Fibroblast of skin of back (primary cell): ENCODE measurements at regions not wholly inside any gene's neighbourhood (a gene's known extent, or its start where the extent isn't known, plus 50 kb on each side); places are given as distances from the start of the nearest gene placed in this dataset.
"Not testable (repeated sequence)": the region's sequence is repeated elsewhere in the genome, so short reads cannot be mapped to it uniquely, and the experiment has no call there.

ENCODE experiments used
- DNase-seq: peaks from one replicate; pipeline ENCODE4 v3.0.0-alpha.2; 2013

DNA sequence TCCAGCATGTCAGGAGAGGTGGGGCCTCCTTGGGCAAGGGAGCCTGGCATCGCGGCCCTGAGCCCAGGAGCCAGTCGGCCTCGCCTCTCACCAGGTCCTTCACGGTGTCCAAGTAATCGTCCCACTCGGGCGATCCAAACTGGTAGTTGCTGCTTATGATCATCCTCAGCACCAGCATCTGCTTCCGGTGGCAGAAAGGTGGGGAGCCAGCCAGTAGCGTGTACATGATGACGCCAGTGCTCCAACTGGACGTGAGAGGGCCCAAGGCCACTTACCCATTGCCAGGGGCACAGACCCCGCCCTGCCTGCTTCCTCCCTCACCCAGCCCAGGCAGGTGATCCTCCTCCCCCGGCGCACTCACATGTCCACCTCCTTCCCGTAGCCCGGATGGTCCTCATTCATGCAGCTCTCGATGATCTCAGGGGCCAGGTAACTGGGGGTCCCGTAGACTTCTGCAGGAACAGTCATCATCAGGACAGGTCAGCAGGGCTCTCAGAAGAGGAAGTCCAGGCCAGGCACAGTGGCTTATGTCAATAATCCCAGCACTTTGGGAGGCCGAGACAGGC, 214.7 kb downstream of the OR4C45 start:
- DNase-seq, result no peak

DNA sequence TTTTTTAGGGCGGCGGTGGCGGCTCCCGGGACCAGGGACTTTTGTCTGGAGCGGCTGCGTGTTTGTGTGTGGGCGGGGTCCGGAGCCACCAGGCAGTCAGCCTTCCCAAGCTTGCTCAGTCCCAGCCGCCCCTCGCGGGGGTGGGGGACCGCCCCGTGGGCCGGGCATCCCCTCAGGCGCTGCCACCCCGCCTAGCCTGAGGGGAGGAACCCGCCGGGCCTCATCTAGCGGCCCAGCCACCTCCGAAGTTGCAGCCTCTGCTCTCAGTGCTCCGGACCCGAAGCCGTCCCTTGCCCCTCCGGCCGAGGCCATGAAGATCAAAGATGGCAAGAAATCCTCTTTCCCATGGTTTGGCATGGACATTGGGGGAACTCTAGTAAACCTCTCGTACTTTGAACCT, 235.2 kb downstream of the OR4C45 start:
- no peak for DNase-seq

DNA sequence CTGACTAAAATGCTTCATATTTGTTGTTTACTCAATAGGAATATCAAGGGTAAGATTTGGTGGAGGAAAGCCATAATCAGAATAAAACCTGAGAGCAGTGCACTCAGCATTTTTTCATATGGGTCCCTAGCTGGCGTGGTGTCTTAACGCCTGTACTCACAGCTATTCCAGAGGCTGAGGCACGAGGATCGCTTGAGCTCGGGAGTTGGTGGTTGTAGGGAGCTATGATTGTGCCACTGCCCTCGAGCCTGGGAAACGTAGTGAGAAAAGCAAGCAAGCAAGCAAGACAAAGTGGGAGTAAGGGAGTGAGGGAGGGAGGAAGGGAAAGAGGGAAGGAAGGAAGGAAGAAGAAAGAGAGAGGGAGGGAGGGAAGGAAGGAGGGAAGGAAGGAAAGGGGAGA, 242.5 kb downstream of the OR4C45 start:
- no peak for DNase-seq

DNA sequence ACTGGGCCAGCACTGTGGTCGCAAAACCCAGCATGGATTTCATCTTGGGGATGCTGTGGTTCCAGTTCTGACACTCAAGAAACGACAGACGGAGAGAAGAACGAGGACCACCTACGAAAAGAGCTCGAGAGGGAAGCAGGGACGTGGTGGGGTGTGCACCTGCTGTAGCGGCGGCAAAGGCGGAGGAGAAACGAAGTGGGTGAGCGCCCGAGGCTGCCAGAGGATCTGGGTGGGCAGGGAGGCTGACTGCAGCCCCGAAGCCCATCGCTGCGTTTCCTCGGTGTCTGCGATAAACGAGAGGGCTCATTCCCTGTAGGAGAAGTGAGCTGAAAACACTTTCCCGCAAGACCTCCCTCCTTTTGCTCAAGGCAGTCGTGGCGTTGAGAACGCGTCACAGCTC, 246.1 kb downstream of the OR4C45 start:
- DNase-seq, result no peak

DNA sequence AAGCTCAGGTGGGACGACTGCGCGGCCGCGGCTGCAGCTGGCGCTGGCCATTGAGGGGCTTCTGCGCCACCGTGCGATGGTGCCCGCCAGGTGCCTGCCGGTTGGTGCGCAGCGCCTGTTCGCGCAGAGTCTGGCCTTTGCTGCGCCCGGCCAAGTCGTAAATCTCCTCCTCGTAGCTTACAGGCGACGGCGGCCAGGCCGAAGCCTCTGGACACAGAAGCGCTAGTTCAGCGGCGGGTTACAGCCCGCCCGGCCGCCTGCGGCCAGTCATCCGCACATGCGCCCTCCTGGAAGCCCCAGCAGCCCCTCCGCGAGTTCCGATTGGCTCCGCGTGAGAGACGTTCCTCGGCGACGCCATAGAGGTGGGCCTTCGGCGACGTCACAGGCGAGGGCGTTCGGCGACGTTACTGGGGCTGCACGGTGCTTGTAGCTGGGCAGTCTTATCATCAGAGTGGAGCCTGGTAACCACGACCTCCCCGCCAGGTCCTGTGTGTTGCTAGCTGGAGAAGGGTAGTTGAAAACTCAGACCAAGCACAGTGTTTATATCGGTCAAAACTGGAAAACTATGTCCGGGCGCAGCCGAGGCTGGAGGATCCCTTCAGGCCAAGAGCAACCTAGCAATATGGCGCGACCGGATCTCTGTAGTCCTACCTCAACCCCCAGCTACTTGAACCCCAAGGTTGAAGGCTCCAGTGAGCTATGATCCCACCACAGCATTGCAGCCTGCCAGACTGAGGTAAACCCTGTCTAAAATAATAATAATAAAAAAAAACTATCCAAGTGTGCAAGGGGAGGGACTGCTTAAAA, 265.7 kb downstream of the OR4C45 start:
- DNase-seq, result no peak

DNA sequence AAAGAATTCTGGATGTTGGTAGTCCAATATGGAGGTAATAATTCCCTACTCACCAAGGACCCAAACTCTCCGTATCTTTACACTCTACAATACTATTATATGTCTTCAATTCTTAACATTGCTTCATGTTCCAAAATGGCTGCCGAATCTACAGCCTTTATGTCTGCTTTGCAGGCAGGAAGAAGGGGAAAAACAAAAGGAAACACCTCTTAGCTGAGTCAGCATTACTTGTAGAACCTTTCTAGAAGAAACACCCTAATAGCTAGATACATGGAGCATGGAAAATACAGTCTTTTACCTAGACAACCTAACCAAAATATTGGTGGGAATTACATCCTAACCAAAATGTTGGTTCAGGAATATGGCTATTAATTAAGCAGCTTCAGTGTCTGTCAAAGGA, 298.0 kb downstream of the OR4C45 start:
- not testable (repeated sequence) for DNase-seq

DNA sequence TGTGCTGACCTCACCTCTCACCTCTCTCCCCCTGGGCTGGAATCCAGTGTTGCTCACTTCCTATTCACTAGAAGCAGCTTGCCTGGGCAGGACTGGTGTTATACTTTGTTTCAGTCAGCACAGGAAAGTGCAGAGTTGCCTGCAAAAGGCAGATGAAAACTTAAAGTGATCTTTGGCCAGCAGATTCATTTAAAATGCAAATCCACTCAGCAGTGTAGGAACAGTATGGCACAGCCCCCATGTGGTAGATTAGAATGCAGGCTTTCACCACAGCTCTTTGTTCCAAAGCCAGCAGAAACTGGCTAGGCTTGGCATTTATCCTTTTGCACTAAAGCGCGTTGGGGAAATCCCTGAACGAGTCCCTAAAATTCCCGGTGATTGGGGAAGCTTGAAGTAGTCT, 301.2 kb downstream of the OR4C45 start:
- no peak for DNase-seq

DNA sequence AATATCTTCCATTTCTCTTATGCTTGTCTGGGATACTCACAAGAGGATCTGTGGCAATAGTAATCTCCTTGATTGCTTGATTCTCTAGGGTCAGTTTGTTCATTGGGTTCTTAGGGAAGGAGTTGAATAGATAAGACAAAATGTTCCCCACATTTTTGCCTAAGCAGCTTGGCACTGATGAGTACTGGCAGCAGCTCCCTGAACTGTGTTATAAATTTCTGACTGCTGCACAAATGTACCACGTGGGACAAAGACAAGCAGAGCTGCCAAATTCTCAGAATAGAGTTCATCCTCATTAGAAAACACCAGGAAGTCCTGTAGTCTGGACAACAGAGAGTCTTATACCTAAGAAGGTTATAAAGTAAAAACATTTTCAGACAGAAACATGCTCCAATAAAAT, 304.8 kb downstream of the OR4C45 start:
- DNase-seq, result not testable (repeated sequence)

DNA sequence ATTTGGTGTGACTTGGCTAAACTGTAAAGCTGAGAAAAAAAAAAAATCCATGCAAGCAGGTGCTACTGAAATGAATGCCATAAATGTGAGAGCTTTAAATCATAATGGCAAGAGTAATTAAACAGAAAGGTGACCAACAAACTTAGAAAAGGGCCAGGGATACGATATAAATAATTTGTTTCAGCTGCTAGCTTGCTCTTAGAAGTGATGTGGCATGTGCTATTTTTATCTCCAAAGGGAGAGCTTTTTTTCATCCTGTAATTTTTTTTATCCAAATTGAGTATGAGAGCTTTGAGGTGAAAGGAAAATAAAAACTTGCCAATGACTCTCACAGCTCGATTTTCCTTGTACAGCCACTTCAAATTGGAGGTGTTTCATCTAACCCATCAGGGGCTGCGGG, 315.3 kb downstream of the OR4C45 start:
- DNase-seq, result not testable (repeated sequence)

DNA sequence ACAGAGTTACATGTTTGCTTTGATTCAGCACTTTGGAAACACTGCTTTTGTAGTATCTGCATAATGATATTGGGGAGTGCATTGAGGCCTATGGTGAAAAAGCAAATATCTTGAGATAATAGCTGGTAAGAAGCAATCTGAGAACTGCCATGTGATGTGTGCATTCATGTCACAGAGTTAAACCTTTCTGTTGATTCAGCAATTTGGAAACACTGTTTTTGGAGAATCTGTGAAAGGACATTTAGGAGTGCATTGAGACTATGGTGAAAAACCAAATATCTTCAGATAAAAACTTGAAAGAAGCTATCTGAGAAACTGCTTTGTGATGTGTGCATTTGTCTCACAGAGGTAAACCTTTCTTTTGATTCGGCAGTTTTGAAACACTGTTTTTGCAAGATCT, 346.8 kb downstream of the OR4C45 start:
- no peak for DNase-seq

DNA sequence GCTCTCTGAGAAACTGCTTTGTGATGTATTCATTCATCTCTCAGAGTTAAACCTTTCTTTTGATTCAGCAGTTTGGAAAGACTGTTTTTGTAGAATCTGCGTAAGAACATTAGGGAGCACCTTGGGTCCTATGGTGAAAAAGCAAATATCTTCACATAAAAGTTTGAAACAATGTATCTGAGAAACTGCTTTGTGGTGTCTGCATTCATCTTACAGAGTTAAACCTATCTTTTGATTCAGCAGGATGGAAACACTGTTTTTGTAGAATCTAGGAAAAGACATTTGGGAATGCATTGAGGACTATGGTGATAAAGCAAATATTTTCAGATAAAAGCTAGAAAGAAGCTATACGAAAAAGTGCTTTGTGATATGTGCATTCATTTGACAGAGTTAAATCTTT, 361.3 kb downstream of the OR4C45 start:
- no peak for DNase-seq

DNA sequence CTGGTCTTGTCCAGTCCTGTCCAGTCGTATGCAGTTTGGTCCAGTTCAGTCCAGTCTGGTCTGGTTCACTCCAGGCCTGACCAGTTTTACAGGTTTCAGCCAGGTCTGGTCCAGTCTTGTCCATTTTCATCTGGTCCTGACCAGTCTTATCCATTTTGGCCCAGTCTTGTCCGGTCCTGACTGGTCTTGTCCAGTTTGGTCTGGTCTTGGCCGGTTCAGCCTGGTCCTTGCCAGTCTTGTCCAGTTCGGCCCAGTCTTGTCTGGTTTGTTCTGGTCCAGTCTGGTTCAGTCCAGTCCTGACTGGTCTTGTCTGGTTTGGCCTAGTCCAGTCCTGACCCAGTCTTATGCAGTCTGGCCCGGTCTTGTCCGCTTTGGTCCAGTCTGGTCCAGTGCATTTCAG, 380.2 kb downstream of the OR4C45 start:
- DNase-seq, result no peak

DNA sequence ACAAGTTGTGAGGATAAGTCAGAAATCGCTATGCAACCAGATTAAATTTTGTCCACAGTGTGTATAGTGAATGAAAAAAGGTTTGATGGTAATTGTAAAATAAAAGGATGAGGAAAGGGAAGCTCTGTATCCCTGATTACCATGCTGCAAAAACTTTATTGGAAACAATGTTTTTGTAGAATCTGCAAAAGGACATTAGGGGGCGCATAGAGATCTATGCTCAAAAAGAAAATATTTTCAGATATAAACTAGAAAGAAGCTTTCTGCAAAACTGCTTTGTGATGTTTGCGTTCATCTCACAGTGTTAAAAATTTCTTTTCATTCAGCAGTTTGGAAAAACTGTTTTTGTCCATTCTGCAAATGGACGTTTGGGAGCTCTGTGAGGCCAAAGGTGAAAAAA, 390.5 kb downstream of the OR4C45 start:
- DNase-seq, result no peak
